ENCODE measurements at regions not wholly inside any gene's neighbourhood (a gene's known extent, or its start where the extent isn't known, plus 50 kb on each side); places are given as distances from the start of the nearest gene placed in this dataset.

DNA sequence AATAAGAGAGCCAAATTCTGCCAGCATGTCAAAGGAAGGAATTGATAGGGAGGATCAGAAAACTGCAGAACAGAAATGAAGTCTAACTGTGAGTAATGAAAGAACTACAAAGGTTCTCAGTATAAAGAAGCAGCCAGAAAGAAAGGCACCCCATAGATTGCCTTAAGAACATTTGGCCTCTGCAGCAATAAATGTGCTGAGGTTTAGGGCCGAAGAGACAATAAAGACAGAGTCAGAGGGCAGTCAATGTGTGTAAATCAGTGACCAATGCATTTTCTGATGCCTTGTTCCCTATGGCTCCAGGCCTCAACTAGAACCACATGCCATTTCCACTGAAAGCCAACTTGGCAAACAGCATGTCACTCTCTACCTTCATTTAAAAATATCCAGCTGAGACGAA lies 281.0 kb downstream of the HINT1 start:
- H3K4me3 ChIP-seq (ENCODE audit: low read length, poor library complexity, severe bottlenecking): no peak overlapping the region
- H3K27me3 ChIP-seq (ENCODE audit: insufficient read depth, low read length, poor library complexity, severe bottlenecking): no peaks in the 10 kb centered on the region
- H2AFZ ChIP-seq (ENCODE audit: low read length): no peak overlapping the region
- no peaks in the 10 kb centered on the region for H3K9me3 ChIP-seq (ENCODE audit: insufficient read depth, low read depth, low read length)
- H4K20me1 ChIP-seq (ENCODE audit: insufficient read depth, low read length, poor library complexity, severe bottlenecking): no peaks in the 10 kb centered on the region
- no peaks in the 10 kb centered on the region for H3K79me2 ChIP-seq (ENCODE audit: insufficient read depth, low read length)
- H3K4me2 ChIP-seq (ENCODE audit: low read depth, low read length, poor library complexity, severe bottlenecking): no peak overlapping the region
- H3F3A ChIP-seq (ENCODE audit: low read depth): no peaks in the 10 kb centered on the region
- no peaks in the 10 kb centered on the region for H3K9me2 ChIP-seq (replicated peaks; ENCODE audit: low read depth, low read length)
- H3K4me1 ChIP-seq (ENCODE audit: insufficient read depth, low read length, poor library complexity, severe bottlenecking): no peaks in the 10 kb centered on the region
- no peaks in the 10 kb centered on the region for H3K36me3 ChIP-seq (ENCODE audit: insufficient read depth, low read length)
- H3K9ac ChIP-seq (ENCODE audit: low read depth, low read length, poor library complexity, severe bottlenecking): no peak overlapping the region
- TF ChIP-seq, protein P1, sequence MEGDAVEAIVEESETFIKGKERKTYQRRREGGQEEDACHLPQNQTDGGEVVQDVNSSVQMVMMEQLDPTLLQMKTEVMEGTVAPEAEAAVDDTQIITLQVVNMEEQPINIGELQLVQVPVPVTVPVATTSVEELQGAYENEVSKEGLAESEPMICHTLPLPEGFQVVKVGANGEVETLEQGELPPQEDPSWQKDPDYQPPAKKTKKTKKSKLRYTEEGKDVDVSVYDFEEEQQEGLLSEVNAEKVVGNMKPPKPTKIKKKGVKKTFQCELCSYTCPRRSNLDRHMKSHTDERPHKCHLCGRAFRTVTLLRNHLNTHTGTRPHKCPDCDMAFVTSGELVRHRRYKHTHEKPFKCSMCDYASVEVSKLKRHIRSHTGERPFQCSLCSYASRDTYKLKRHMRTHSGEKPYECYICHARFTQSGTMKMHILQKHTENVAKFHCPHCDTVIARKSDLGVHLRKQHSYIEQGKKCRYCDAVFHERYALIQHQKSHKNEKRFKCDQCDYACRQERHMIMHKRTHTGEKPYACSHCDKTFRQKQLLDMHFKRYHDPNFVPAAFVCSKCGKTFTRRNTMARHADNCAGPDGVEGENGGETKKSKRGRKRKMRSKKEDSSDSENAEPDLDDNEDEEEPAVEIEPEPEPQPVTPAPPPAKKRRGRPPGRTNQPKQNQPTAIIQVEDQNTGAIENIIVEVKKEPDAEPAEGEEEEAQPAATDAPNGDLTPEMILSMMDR (conservative IDR thresholded peaks at IDR 0.05; ENCODE audit: low read length): no peak
- TF ChIP-seq EZH2phosphoT487 (IDR thresholded peaks at IDR 0.05; ENCODE audit: borderline replicate concordance): no peak

DNA sequence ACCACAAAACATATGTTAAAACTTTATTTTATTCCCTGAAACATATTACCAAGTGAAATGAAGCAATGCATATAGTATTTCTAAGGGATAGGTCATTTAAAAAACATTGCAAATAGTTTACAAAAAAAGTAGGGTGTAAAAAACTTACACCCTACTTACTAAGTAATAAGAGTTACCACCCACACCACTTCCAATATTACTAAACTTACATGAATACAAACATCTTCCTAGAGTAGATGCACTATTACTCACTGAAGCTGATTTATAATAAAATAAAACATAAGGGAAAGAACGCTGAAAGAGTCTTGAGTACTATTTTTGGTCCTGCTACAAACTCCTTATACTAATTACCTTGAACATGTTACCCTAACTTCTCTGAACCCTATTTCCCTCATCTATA lies 289.4 kb downstream of the HINT1 start:
- H3K27me3 ChIP-seq (ENCODE audit: insufficient read depth, low read length, poor library complexity, severe bottlenecking): no peaks in the 10 kb centered on the region
- no peaks in the 10 kb centered on the region for H3F3A ChIP-seq (ENCODE audit: low read depth)
- no peaks in the 10 kb centered on the region for H3K9me3 ChIP-seq (ENCODE audit: insufficient read depth, low read depth, low read length)
- no peaks in the 10 kb centered on the region for H3K4me1 ChIP-seq (ENCODE audit: insufficient read depth, low read length, poor library complexity, severe bottlenecking)
- no peak overlapping the region for H3K4me3 ChIP-seq (ENCODE audit: low read length, poor library complexity, severe bottlenecking)
- no peak overlapping the region for H3K4me2 ChIP-seq (ENCODE audit: low read depth, low read length, poor library complexity, severe bottlenecking)
- H4K20me1 ChIP-seq (ENCODE audit: insufficient read depth, low read length, poor library complexity, severe bottlenecking): no peaks in the 10 kb centered on the region
- TF ChIP-seq, protein P1 (conservative IDR thresholded peaks at IDR 0.05; ENCODE audit: low read length): no peak
- TF ChIP-seq EZH2phosphoT487 (IDR thresholded peaks at IDR 0.05; ENCODE audit: borderline replicate concordance): no peak
- no peaks in the 10 kb centered on the region for H3K36me3 ChIP-seq (ENCODE audit: insufficient read depth, low read length)
- H3K9me2 ChIP-seq (replicated peaks; ENCODE audit: low read depth, low read length): no peaks in the 10 kb centered on the region
- no peaks in the 10 kb centered on the region for H3K79me2 ChIP-seq (ENCODE audit: insufficient read depth, low read length)
- no peak overlapping the region for H3K9ac ChIP-seq (ENCODE audit: low read depth, low read length, poor library complexity, severe bottlenecking)
- H2AFZ ChIP-seq (ENCODE audit: low read length): no peak overlapping the region

DNA sequence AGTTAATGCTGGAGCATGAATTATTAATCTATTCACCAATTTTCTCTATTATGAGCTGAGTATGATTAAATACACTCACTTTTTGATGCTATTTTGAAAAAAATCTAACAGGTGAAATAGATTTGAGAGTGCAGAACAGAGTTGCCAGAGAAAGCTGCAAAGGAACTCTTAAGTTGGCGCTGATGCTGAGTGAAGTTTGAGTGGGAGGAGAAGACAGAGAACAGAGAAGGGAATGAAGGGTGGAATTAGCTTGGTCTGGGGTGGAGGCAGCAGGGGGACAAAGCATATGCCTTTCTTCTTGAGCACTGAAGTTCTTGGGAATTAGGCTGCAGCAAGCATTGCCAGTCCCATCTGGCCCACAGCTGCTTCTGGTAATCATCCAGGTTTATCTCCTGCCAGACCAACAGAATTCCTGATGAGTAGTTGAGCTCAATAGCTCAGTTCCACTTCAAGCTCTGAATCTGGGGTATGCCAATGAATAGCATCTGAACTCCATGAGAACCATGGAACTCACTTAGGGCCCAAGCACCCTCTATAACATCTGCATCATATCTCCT lies 290.1 kb downstream of the HINT1 start:
- H3K4me2 ChIP-seq (ENCODE audit: low read depth, low read length, poor library complexity, severe bottlenecking): no peak overlapping the region
- H4K20me1 ChIP-seq (ENCODE audit: insufficient read depth, low read length, poor library complexity, severe bottlenecking): no peaks in the 10 kb centered on the region
- no peaks in the 10 kb centered on the region for H3K79me2 ChIP-seq (ENCODE audit: insufficient read depth, low read length)
- no peaks in the 10 kb centered on the region for H3F3A ChIP-seq (ENCODE audit: low read depth)
- no peaks in the 10 kb centered on the region for H3K9me2 ChIP-seq (replicated peaks; ENCODE audit: low read depth, low read length)
- no peak for TF ChIP-seq EZH2phosphoT487 (IDR thresholded peaks at IDR 0.05; ENCODE audit: borderline replicate concordance)
- TF ChIP-seq, protein P1 (conservative IDR thresholded peaks at IDR 0.05; ENCODE audit: low read length): no peak
- no peaks in the 10 kb centered on the region for H3K36me3 ChIP-seq (ENCODE audit: insufficient read depth, low read length)
- no peak overlapping the region for H2AFZ ChIP-seq (ENCODE audit: low read length)
- H3K9ac ChIP-seq (ENCODE audit: low read depth, low read length, poor library complexity, severe bottlenecking): no peak overlapping the region
- no peaks in the 10 kb centered on the region for H3K9me3 ChIP-seq (ENCODE audit: insufficient read depth, low read depth, low read length)
- H3K4me1 ChIP-seq (ENCODE audit: insufficient read depth, low read length, poor library complexity, severe bottlenecking): no peaks in the 10 kb centered on the region
- no peak overlapping the region for H3K4me3 ChIP-seq (ENCODE audit: low read length, poor library complexity, severe bottlenecking)
- H3K27me3 ChIP-seq (ENCODE audit: insufficient read depth, low read length, poor library complexity, severe bottlenecking): no peaks in the 10 kb centered on the region
